GM12891 (cell line): ENCODE measurements at regions not wholly inside any gene's neighbourhood (a gene's known extent, or its start where the extent isn't known, plus 50 kb on each side); places are given as distances from the start of the nearest gene placed in this dataset.

Experiments
- DNase-seq: peaks from one replicate; pipeline ENCODE4 v3.0.0; 2011; ENCODE audit warnings: low spot score; ENCODE audit not compliant: insufficient read length
- FAIRE-seq: peaks from 2 replicates; lab custom pipeline; 2011; peaks lifted over from hg19 to GRCh38; lab: Jason Lieb, UNC
- PAX5 ChIP-seq: IDR thresholded peaks from 2 replicates; pipeline ENCODE4 v1.6.1; 2011; ENCODE audit warnings: low read length, moderate library complexity, mild to moderate bottlenecking; ENCODE audit not compliant: insufficient read depth, severe bottlenecking
- POLR2A ChIP-seq: IDR thresholded peaks from 2 replicates; pipeline ENCODE4 v1.6.1; 2011; ENCODE audit warnings: low read depth, low read length, control low read depth
- POLR2AphosphoS5 ChIP-seq: IDR thresholded peaks from 2 replicates; pipeline ENCODE4 v1.6.1; 2011; ENCODE audit warnings: low read depth, low read length, control low read depth
- POU2F2 ChIP-seq: IDR thresholded peaks from 2 replicates; pipeline ENCODE4 v1.6.1; 2011; ENCODE audit warnings: low read depth, mild to moderate bottlenecking, control low read depth, low read length, moderate library complexity
- SPI1 ChIP-seq: IDR thresholded peaks from 2 replicates; pipeline ENCODE4 v1.6.1; 2011; ENCODE audit warnings: low read depth, low read length, control low read depth
- TAF1 ChIP-seq: IDR thresholded peaks from 2 replicates; pipeline ENCODE4 v1.6.1; 2011; ENCODE audit warnings: low read depth, low read length, control low read depth

GRCh38 chr7:67413670-67414069 is 417.0 kb downstream of the TYW1 start:
- no peak for DNase-seq
- TF ChIP-seq TAF1 (no peak), POLR2A (no peak), PAX5 (no peak), POLR2AphosphoS5 (no peak), POU2F2 (no peak), SPI1 (no peak)
- FAIRE-seq, result no peak

- TF ChIP-seq SPI1 (no peak), TAF1 (no peak), POU2F2 (no peak), POLR2AphosphoS5 (no peak), PAX5 (no peak)
- FAIRE-seq, result no peak
- no peak for DNase-seq
Measured at GRCh38 chr7:67414858-67415257, 418.2 kb downstream of the TYW1 start.

GRCh38 chr7:67422601-67423000 is 426.0 kb downstream of the TYW1 start:
- TF ChIP-seq SPI1 (no peak), POU2F2 (no peak), TAF1 (no peak), POLR2AphosphoS5 (no peak), PAX5 (no peak), POLR2A (no peak)
- no peak for FAIRE-seq
- no peak for DNase-seq

- DNase-seq, result no peak
- TF ChIP-seq POLR2AphosphoS5, result no peak
- TF ChIP-seq POU2F2, result no peak
- TF ChIP-seq TAF1, result no peak
- no peak for TF ChIP-seq PAX5
- FAIRE-seq, result no peak
Measured at GRCh38 chr7:67423065-67423464, 426.4 kb downstream of the TYW1 start.

- no peak for DNase-seq
- TF ChIP-seq SPI1 (no peak), POLR2AphosphoS5 (no peak), PAX5 (no peak), POU2F2 (no peak), POLR2A (no peak), TAF1 (no peak)
- no peak for FAIRE-seq
Measured at GRCh38 chr7:67426654-67427053, 430.0 kb downstream of the TYW1 start.

- no peak for DNase-seq
- FAIRE-seq, result no peak
- no peak for TF ChIP-seq PAX5
- no peak for TF ChIP-seq SPI1
Measured at GRCh38 chr7:67429735-67430134, 433.1 kb downstream of the TYW1 start.

GRCh38 chr7:67432536-67433234 is 436.1 kb downstream of the TYW1 start:
- DNase-seq (no peak), FAIRE-seq (no peak)
- no peak for TF ChIP-seq TAF1
- no peak for TF ChIP-seq POLR2AphosphoS5
- TF ChIP-seq PAX5, result no peak
- TF ChIP-seq POLR2A, result no peak

GRCh38 chr7:67435894-67436535 is 439.4 kb downstream of the TYW1 start:
- no peak for DNase-seq
- FAIRE-seq, result no peak
- TF ChIP-seq PAX5 (no peak), POLR2AphosphoS5 (no peak), POLR2A (no peak), TAF1 (no peak), POU2F2 (no peak), SPI1 (no peak)

- no peak for DNase-seq
- no peak for TF ChIP-seq POLR2AphosphoS5
- TF ChIP-seq SPI1, result no peak
- no peak for TF ChIP-seq PAX5
- no peak for TF ChIP-seq POLR2A
- no peak for TF ChIP-seq POU2F2
- no peak for TF ChIP-seq TAF1
- FAIRE-seq, result no peak
Measured at GRCh38 chr7:67438198-67438882, 441.7 kb downstream of the TYW1 start.

GRCh38 chr7:67438913-67439505 is 442.4 kb downstream of the TYW1 start:
- DNase-seq (no peak), FAIRE-seq (no peak)
- TF ChIP-seq POLR2AphosphoS5 (no peak), SPI1 (no peak), POU2F2 (no peak), POLR2A (no peak), PAX5 (no peak), TAF1 (no peak)
